SK-N-SH (cell line): ENCODE measurements at regions not wholly inside any gene's neighbourhood (a gene's known extent, or its start where the extent isn't known, plus 50 kb on each side); places are given as distances from the start of the nearest gene placed in this dataset.

Experiments
- EP300 ChIP-seq, 2 experiments: IDR thresholded peaks; 2 replicates each; pipeline versions ENCODE4 v1.4.0 to v1.6.1; 2012; ENCODE audit warnings: borderline replicate concordance in 1 of 2, low read depth in 1 of 2, low read length in 1 of 2
- MAX ChIP-seq: IDR thresholded peaks from 2 replicates; pipeline ENCODE4 v1.4.0; 2012; ENCODE audit warnings: low read depth
- POLR2AphosphoS5 ChIP-seq: IDR thresholded peaks from 2 replicates; pipeline ENCODE4 v1.6.1; 2012; ENCODE audit warnings: low read depth, low read length
- RAD21 ChIP-seq: IDR thresholded peaks from 2 replicates; pipeline ENCODE4 v1.6.1; 2012; ENCODE audit warnings: mild to moderate bottlenecking, low read length
- RFX5 ChIP-seq: IDR thresholded peaks from 2 replicates; pipeline ENCODE4 v1.6.1; 2012; ENCODE audit warnings: mild to moderate bottlenecking, improper control_type of control experiment, low read length
- SIN3A ChIP-seq: IDR thresholded peaks from 2 replicates; pipeline ENCODE4 v1.6.1; 2012; ENCODE audit warnings: low read depth, mild to moderate bottlenecking, low read length, moderate library complexity, borderline replicate concordance
- TAF1 ChIP-seq: IDR thresholded peaks from 2 replicates; pipeline ENCODE4 v1.6.1; 2012; ENCODE audit warnings: low read depth, mild to moderate bottlenecking, low read length, moderate library complexity, borderline replicate concordance
- YY1 ChIP-seq: IDR thresholded peaks from 2 replicates; pipeline ENCODE4 v1.4.0; 2012; ENCODE audit warnings: low read depth, mild to moderate bottlenecking
- TF ChIP-seq, protein P1 (sequence below): fragments of 200-600 bp; sonication (generic); IDR thresholded peaks from 2 replicates; pipeline ENCODE4 v1.6.1; 2017; ENCODE audit warnings: antibody characterized with exemption, mild to moderate bottlenecking, moderate library complexity

DNA sequence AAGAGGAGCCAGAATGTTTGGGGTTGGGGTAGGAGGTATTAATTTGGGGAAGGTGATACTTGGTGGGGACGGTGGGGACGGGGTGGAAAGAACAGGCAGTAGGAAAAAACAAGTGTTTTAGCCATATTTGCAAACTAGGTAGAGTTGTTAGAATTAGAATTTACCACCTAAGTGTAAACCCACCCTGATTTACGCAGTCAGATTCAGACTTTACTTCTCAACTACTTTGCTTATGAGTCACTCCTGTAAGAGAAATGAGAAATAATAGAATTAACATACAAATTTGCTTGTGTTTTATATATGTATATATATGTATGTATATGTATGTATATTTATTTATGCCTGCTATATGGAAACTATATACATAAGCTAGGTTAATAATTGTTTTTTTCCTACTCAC lies 1168.2 kb upstream of the ZEB2 start:
- no peak for TF ChIP-seq POLR2AphosphoS5
- no peak for TF ChIP-seq YY1
- no peak for TF ChIP-seq SIN3A
- no peak for TF ChIP-seq MAX
- TF ChIP-seq TAF1 = no peak
- TF ChIP-seq, protein P1, sequence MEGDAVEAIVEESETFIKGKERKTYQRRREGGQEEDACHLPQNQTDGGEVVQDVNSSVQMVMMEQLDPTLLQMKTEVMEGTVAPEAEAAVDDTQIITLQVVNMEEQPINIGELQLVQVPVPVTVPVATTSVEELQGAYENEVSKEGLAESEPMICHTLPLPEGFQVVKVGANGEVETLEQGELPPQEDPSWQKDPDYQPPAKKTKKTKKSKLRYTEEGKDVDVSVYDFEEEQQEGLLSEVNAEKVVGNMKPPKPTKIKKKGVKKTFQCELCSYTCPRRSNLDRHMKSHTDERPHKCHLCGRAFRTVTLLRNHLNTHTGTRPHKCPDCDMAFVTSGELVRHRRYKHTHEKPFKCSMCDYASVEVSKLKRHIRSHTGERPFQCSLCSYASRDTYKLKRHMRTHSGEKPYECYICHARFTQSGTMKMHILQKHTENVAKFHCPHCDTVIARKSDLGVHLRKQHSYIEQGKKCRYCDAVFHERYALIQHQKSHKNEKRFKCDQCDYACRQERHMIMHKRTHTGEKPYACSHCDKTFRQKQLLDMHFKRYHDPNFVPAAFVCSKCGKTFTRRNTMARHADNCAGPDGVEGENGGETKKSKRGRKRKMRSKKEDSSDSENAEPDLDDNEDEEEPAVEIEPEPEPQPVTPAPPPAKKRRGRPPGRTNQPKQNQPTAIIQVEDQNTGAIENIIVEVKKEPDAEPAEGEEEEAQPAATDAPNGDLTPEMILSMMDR = no peak
- TF ChIP-seq RAD21 = no peak
- no peak for TF ChIP-seq RFX5
- TF ChIP-seq EP300 (IDR thresholded peaks at IDR 0.05; ENCODE audit: borderline replicate concordance in 1 of 2, low read depth in 1 of 2, low read length in 1 of 2) = no peak
